Kidney capillary endothelial cell (primary cell): ENCODE measurements at regions not wholly inside any gene's neighbourhood (a gene's known extent, or its start where the extent isn't known, plus 50 kb on each side); places are given as distances from the start of the nearest gene placed in this dataset.
A peak's percentile ranks its signal among the peaks of the same experiment; 100 is the strongest.

ENCODE experiments used
- DNase-seq: peaks from one replicate; pipeline ENCODE4 v3.0.0-alpha.2; 2018; ENCODE audit warnings: low spot score

DNA sequence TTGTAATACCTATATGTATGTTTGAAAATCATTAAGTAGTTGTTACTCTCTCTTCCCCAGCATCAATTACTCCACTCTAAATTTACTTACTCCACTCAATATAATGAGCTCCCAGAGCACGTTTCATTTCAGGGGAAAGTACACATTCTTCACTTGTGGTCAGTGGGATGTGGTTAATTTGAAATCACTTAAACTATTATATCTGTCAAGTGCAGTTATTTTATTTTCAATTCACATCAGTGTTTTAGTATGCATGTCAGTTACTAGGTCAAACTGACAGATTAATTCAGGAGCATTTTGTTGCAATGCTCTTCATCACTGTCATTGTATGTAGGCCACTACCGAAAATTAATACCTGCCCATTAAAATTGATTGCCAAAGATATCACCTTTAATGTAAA, 376.1 kb downstream of the ZIC4 start:
- DNase-seq: no peak

DNA sequence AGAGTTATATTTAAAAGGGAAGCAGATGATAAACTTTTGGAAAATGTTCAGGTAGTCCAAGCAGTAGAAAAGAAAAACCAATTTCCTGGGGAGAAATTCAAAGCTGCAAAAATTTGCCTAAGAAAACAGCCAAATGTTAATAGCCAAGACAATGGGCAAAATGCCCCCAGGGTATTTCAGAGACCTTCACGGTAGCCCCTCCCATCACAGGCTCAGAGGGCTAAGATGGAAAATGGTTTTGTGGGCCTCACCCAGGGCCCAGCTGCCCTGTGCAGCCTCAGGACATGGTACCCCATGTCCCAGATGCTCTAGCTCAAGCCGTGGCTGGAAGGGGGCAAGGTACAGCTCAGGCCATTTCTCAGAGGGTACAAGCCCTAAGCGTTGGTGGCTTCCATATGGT, 391.0 kb downstream of the ZIC4 start:
- no peak for DNase-seq

DNA sequence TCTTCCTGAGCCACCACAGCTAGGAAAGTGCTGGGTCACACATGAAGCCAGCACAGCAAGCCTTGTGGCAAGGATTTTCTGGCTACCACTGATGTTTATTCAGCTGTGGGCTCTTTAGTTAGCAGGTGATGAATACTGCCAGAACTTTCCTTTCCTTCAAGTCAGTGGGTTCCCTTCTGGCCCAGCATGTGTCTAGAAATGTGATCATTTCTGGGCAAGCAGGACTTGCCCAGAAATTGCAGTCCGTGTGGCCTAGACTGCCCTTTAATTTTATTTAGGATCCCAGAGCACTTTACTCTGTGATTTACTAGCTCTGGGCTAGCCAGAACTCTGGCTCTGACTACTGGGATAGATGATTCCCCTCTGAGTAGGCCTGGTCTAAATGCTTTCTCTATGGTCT, 397.5 kb downstream of the ZIC4 start:
- DNase-seq: no peak

DNA sequence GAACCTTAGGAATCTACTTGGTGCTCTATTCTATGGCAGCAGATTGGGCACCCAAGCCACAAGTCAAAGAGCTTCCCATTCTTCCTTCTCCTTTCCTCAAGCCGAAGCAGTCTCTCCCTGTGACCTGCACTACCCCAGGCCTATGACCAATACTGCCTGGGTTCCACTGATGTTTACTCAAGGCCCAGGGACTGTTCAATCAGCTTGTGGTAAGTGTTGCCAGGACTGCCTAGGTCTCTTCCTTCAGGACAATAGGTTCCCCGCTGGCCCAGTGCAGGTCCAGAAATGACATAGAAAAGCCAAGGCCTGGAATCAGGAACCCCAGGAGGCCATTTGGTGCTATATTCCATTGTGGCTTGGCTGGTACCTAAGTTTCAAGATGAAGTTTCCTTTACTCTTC, 397.9 kb downstream of the ZIC4 start:
- DNase-seq: no peak

DNA sequence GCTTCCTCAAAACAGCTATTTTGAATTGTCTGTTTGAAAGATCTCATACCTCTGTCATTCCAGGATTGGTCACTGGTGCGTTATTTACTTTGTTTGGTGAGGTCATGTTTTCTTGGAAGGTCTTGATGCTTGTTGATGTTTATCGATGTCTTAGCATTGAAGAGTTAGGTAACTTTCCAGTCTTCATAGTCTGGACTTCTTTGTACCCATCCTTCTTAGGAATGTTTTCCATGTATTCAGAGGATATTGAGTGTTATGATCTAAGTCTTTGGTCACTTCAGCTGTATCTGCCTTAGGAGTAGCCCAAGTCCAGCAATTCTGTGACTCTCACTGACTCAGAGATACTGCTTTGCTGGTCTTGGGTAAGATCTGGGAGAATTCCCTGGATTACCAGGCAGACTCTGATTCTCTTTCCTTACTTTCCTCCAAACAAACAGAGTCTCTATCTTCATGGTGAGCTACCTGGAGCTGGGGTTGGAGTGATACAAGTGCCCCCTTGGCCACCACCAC, 398.6 kb downstream of the ZIC4 start:
- DNase-seq: no peak

DNA sequence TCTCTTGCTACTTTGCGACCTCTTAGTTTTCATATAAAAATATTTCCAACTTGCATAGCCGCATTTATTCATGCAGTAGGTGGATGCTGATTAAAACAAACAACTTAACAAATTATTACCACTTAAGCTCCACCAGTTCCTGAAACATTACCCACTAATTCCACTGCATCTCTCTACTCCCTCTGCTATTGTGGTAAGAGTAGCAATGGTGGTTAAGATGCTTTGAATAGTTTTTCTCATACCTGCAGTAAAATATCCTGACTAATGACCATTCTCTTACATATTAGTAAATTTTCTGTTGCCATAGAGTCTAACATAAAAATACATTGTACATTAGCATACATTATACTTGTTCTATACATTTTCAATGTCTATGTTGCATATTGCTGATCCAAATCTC, 397.6 kb upstream of the PLSCR5 start:
- DNase-seq: no peak

DNA sequence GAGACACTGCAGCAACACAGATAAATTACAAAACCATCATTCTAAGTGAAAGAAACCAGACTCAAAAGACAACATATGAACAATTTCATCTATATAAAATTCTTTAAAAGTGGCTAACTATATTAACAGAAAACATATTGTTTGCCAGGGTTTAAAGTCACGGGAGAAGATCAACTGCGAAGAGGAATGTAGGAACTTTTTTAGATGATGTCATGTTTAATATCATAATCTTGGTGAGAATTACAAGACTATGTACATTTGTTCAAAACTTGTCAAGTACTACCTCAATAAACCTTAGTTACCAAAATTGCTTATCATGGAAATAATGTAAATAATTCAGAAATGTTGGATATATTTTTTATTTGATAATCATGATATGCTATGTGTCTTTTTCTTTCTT, 395.1 kb upstream of the PLSCR5 start:
- DNase-seq: no peak

DNA sequence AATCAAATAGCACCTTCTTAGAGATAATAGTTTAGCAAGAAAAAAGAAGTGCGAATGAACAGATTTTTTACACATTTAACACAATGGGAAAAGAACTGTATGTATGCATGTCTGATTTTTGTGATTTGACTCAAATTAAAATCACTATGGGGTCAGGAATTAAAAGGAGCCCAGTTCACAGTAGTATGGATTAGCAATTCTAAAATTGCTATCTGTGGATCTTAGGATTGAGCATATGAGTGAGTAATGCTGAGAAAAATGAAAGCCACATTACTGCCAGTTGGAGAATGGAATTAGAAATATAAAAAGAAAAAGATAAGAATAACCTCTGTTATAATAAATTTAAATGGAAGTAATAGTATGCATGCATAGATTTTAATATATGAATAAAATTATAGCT, 386.8 kb upstream of the PLSCR5 start:
- DNase-seq: no peak

DNA sequence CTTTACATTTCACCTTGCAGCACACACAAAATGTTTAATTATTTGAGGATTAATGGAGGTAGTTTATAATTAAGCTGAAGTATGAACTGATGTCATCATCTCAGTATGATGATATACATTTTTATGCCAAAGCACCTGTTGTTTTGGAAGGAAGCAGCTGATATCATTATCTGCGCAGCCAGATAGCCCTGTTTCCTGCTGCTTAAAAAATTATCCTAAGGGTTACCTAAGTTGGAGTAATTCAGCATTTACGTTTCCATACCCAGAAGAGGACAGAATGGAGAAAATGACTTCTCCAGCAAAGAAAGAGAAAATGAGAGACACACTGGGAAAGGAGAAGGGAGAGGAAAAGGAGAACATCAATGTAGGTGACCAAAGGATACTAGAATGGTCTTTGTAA, 370.3 kb upstream of the PLSCR5 start:
- DNase-seq: no peak

DNA sequence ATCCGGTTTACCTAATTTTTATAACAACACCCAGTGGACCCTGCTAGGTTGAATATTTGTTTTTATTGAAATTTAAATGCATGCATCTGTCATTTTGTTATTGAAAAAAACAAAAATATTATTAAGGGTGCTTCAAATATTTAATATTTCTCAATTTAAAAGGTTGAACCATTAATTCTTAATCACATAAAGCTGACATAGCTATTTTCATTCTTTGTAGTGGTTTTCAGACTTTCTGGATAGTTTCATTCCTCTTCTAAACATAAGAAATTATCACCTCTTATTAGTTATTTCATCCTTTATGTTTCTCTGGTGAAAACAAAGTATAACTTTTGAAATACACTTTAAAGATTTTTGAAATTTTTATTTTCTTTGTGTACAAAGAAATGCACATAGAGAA, 369.9 kb upstream of the PLSCR5 start:
- DNase-seq: no peak

DNA sequence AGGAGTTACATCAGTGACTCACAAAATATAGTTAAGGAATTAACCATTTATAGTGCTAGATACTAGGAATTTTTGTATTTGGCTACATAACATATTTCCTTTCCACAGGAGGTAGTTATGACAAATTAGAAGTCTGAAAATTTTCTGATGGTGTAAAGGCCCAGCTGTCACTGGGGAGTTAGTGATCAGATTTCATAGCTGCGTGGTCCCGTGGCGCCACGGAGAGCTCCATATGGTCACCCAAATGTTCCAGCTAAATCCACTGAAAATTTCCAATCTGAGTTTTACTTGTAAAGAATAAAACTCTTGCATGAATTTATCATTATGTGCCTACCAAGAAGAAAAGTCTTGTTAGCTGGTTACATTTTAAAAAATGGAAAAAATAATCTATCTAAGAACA, 368.9 kb upstream of the PLSCR5 start:
- no peak for DNase-seq

DNA sequence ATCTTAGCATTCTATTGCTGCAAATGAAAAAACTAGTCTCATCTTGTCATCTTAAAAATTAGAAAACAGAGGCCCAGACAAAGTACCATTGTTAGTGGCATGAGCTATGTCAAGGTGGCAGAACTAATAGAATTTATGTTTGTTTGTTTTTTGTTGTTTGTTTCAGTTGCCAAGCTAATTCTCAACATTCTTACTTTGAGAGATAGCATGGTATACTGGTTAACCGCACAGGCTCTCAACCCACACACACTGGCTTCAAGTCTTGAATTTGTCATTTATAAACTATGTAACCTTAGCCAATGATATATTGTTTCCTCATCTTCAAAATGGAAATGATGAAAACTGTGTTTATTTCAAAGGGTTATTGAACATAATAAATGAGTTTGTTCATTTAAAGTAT, 367.6 kb upstream of the PLSCR5 start:
- DNase-seq: no peak

DNA sequence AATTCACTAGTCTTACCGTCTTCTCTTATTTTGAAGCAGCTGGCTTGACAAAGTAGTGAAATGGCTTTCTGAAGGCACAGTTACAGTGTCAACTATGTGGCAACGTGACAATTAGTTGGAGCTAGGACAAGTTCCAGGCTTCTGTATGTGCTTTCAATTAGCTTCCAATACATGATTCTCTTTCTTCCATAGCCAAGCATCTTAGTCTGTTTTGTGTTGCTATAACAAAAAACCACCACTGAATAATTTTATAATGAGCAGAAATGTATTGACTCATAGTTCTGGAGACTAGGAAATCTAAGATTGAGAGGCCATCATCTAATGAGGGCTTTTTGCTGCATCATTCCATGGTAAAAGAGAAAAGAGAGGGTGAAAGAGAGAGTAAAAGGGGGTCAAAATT, 365.1 kb upstream of the PLSCR5 start:
- DNase-seq: no peak

DNA sequence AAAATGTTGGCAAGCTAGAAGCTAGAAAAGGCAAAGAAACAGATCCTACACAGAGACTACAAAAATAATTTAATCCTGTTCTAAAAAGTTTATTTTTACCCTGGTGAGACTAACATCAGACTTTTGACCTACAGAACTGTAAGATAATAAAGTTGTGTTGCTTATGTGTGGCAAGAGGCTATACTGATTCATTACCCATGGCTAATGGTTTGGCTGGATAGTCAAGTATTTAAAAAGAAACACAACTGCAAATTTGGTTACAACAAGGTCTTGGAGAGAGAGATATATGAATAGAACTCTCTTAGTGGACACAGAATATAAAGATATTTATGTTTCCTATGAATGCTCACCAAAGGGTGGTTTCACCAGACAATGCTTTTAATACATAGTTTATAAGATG, 364.2 kb upstream of the PLSCR5 start:
- DNase-seq: no peak

DNA sequence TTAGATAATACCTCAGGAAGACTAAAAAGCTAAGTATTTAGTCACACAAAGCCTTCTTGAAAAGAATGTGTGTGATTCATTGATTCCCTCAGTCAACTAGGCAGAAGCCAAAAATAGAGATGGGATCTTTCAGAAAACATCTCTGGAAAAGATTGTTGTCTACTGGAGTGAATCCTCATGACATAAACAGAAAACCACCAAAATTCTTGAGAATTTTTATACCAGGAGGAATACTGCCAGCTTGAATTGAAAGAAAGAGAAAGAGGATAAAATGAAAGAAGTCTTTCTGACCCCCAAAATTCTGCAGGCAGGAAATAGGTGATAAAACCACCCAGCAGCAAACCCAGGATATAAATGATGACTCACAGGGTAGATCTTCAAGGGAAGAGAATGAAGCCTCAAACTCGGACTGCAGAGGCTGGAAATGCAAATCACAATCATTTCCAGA, 363.1 kb upstream of the PLSCR5 start:
- DNase-seq: peak; percentile 82

DNA sequence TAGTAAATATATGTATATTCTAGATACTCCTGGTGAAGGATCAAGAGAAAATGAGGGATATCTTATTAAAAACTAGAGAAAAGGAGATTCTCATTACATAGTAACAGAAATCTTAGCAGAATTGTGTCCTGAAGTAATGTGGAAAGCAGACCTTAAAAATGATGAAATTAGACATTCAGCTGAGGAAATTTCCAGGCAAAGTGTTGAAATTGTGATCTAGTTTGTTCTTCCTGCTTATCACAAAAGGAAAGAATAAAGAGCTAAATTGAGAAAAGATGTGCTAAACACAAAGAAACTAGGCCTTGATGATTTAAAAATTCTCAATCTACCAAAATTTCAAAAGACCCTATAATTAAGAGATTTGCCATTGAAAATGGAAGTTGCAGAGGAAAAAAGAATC, 362.6 kb upstream of the PLSCR5 start:
- DNase-seq: no peak

DNA sequence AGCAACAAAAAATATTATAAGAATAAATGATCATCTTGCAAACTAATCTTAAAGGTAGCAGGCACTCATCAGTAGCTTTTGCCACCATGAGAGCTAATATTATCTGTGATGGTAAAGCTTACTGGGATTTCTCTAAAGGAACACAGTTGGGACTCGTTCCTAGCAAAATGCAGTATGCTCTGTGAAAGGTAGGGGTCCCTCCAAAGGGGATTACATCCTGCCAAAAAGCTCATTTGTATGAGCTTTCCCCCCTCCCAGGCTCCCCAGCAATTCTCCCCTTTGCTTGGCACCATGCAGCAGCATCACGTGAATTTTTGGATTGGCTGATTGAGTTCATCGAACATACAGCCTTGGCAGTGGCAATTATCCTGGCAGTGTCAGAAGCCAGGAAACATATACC, 361.0 kb upstream of the PLSCR5 start:
- no peak for DNase-seq

DNA sequence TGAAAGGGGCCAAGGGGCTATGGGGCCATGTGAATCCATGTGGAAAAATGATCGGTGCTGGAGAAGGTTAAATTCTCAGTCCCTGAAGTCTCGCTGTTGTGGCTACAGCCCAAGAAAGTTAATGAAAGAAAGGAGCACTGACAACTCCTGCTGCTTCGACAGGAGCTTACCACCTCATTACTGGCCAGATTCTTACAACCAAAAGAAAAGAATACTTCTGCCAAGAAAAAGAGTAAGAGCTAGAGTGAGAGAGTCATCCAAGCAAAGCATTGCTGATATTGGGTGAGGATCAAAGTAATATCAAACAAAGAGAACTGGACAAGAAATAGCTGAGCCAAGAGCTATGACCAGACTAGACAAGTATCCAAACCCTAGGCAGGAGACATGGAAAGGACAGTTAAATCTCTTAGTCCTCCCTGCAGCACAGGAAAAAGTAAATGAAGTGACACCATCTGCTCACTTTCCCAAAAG, 348.4 kb upstream of the PLSCR5 start:
- DNase-seq: no peak

DNA sequence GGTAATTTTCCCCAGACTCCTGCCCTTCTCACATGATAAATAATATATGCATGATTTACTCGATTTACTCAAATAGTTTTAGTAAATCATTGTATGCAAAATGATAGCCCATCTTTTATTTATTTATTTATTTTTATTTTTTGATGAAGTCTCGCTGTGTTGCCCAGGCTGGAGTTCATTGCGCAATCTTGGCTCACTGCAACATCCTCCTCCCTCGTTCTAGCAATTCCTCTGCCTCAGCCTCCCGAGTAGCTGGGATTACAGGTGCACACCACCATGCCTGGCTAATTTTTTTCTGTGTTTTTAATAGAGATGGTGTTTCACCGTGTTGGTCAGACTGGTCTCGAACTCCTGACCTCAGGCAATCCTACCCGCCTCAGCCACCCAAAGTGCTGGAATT, 343.8 kb upstream of the PLSCR5 start:
- no peak for DNase-seq

DNA sequence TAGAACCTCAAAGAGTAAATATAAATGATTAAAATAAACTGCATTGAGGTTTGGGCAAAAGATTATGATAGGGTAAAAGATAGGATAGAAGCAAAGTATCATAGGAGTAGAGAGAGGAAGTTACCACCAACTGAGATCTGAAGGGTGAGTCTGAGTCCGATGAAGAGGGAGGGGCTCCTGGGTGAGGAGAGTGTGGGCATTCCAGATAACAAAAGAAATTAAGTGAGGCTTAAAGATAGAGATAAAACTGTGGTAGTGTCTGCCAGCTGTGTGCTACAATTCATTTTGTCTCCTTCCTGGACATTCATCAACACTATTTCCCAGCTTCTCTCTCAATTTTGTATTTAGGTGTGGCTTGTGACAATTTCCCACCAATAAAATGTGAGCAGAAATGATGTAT, 343.0 kb upstream of the PLSCR5 start:
- DNase-seq: no peak

DNA sequence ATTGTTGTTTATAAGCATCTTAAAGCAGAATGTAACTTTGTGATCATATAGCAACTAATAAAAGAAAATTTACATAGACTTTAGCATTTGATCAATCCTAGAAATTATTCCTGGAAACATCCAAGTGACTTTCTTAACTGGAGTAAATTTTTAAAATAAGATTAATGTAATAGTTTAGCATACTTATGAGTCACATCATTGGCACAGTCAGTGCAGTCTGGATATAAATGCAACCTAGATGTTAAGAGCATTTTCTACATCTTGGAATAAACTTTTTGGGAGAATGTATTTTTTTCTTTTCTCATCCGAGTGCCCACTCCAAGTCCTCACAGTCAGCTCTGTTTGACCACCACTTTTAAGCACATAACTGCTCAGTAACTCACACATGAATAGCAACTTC, 324.6 kb upstream of the PLSCR5 start:
- no peak for DNase-seq

DNA sequence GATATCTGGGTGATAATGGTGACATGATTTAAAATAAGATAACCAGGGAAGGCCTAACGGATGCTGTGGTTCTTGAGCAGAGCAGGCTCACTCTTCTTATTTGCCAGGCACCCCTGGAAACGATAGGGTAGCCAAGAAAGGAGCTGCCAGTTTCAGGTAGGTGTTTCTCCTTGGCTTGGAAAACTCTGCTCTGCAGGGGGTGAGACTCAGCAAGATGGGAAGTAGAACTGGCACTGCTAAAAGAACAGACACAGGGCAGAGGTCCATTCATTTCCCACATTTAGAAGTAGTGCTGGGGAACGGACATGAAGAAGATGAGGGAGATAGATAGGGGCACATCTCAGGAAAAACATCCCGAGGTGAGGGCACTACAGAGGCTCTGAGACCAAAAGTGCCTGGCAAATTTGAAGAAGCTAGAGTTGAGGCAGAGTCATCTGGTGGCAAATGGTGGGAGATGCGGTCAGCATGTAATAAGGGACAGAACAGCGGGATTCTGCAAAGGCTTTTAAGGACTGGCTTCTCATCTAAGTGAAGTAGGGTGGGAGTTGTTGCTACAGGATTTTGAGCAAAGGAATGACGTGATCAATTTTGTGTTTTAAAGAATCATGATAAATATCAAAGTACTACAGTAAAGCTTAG, 323.4 kb upstream of the PLSCR5 start:
- DNase-seq: no peak

DNA sequence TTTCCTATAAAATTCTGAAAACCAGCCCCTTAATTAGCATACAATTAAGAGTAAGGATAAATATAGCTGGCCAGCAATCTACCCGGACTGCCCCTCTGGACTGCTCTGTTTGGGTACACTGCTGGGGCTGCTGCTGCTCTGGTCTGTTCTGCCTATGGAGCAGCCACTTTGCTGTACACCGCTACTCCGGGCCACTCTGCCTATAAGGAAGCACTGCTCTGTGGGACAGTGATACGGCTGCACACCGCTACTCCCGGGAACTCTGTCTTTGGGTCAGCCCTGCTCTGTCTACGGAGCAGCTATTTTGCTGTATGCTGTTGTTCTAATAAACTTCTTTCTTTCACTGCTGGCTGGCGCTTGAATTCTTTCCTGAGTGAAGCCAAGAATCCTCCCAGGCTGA, 316.5 kb upstream of the PLSCR5 start:
- DNase-seq: no peak

DNA sequence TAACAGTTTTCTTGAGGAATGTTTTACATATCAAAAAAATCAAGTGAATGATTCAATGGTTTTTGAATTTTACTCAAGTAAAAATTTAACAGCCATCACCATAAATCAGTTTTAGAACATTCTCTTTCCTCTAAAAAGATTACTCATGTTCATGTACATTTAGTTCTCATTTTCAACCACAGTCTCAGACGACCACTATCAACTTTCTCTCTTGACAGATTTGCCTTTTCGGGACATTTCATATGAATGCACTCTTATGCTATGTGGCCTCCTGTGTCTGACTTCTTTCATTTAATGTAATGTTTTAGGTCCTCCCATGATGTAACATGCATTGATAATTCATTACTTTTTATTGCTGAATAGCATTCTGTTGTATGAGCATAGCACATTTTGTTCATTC, 309.3 kb upstream of the PLSCR5 start:
- no peak for DNase-seq
